NCI-H1092 (cell line): ENCODE measurements at regions not wholly inside any gene's neighbourhood (a gene's known extent, or its start where the extent isn't known, plus 50 kb on each side); places are given as distances from the start of the nearest gene placed in this dataset.
"Not testable (repeated sequence)": the region's sequence is repeated elsewhere in the genome, so short reads cannot be mapped to it uniquely, and the experiment has no call there.

ENCODE experiments used
- DNase-seq: peaks from one replicate; lab custom pipeline; 2025; lab: John Stamatoyannopoulos, UW

- no peak for DNase-seq
These were observed 258.5 kb upstream of the ADGRL2 start for GRCh38 chr1:81542196-81542595.

- no peak for DNase-seq
These were observed 260.5 kb upstream of the ADGRL2 start for GRCh38 chr1:81540216-81540615.

- no peak for DNase-seq
These were observed 271.7 kb upstream of the ADGRL2 start for GRCh38 chr1:81529014-81529413.

DNA sequence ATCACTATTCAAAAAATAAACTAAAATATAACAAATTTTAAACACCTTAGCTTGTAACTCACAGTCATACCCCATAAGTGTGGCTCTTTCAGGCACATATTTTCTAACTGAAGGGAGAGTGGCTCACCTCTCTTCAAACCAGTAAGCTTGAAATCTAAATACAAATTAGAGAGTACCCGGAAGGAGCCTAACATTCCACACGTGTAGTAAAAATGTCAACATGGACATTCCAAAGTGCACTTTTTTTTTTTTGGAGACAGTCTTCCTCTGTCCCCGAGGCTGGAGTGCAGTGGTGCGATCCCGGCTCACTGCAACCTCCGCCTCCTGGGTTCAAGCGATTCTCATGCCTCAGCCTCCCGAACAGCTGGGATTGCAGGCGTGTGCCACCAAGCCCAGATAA, 275.6 kb upstream of the ADGRL2 start:
- DNase-seq = no peak

- DNase-seq = no peak
These were observed 280.7 kb upstream of the ADGRL2 start for GRCh38 chr1:81519987-81520386.

GRCh38 chr1:81517987-81518386, 282.7 kb upstream of the ADGRL2 start:
- DNase-seq = no peak

DNA sequence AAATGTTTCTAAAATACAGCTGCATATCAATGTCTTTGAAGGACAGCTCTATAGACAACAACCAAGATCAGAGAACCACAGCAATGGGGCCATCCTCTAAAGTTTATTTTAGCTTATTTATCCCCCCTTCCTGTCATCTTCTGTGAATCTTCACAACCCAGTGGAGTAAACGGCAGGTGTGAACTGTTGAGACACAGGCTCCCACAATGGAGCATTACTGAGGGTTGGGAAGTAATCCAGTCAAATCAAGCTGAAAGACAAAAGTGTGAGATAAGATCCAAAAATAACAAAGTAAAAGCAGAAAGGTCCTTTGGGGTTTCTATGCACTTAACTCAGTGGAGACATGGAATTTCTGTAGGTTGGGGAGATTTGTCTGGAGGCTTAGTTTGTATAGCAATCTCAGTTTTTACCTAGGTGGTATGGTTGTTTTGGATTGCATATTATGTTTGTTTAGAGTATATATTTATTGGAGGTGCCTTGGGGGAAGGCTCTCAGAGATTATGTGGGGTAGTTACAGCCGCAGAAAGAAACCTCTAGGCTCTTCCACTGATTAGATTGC, 286.9 kb upstream of the ADGRL2 start:
- no peak for DNase-seq

DNA sequence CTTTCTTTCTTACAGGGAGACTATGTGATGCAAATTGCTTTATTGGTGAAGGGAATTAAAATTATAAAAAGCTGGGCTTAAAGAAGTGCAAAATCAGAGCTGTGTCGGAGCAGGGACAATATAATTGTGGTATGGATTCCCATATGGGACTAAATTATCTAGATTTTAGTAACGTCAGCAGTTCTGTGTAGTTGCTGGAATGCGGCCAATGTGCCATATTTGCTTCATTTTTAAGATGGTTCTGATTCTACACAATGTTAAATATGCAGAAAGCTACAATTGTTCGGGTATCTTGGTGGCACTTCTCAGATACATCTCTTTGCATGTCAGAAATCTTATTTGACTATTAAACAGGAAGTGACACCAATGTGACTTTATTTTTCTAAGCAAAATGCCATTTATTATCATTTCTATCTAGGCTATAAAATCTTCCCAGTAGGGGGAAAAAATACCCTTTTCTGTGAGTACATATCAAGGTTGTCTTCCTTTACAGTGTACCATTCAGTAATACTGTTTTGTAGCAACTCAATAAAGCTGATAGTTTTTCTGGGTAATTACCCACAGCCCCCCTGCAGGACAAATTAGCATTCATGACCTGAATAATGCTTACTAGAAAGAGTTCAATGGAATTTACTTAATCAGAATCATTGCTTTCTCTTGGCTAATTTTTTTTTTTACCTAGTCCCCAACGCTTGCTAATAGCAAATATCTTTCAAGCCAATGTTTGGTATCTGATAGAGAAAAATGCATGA, 288.3 kb upstream of the ADGRL2 start:
- DNase-seq = no peak

DNA sequence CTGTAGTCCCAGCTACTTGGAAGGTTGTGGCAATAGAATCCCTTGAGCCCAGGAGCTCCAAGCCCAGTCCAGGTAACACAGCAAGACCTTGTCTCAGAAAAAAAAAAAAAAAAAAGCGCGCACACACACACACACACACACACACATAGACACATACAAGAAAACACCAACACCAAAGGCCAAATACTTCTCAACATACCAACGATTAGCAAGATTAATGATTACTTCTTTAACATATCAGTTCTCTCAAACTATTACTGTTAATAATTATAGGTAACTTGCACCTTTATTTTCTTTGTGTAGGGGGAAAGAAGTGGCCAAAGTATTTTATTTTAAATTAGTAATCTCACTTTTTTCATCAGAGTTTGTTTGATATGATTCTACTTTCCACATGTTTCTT, 289.5 kb upstream of the ADGRL2 start:
- DNase-seq = no peak

- DNase-seq = no peak
These were observed 290.0 kb upstream of the ADGRL2 start for GRCh38 chr1:81510701-81511100.

- DNase-seq = no peak
These were observed 291.1 kb upstream of the ADGRL2 start for GRCh38 chr1:81509594-81509993.

DNA sequence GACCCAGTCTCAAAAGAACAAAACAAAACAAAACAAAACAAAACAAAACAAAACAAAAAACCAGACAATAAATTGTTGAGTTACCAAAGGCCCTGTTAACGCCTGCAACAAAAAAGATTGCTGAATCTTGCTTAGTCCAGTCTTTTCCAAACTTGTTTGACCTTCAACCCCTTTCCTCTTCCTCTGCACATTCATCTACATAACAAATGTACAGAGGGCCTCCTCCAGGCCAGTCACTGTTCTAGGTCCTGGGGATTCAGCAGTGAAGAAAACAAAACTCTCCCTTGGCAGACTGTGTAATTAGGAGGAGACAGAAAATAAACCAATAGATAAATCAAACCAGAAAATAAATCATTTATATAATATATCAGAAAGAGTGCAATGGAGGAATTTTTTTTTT, 294.0 kb upstream of the ADGRL2 start:
- DNase-seq = no peak

DNA sequence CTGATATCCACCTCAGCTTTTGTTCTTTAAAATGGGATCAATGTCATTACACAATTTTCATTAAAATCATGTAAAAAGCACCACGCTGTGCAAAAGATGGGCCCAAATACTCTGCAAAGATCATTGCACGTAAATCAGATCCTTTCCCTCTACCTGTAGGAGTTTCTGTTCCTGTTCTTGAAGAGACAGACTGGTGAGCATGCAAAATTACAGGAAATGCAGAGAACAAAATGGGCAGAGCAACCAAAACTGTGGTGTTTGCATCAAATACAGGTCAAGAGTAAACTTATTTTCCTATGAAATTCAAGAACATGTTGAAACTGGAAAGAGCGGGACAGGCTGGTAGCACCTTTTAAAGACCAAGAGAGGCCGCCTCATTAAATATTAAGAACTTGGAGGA, 294.9 kb upstream of the ADGRL2 start:
- no peak for DNase-seq

DNA sequence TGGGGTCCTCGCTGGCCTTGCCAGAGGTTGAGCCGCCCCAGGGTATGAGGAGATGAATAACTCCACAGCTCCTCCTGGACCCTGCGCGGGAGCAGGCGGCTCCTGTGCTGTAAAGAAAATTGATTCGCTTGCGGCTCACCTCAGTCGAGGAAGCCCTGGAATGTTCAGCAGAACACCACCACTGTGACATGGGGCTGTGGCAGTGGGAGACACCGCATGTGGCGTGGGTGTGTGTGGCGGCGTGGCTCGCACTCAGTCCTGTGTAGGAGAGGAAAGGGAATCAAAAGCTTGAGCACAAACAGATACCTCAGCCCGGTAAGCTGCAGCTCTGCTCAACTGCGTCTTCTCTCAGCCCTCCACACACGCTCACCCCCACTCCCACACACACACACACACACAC, 295.9 kb upstream of the ADGRL2 start:
- DNase-seq = not testable (repeated sequence)

DNA sequence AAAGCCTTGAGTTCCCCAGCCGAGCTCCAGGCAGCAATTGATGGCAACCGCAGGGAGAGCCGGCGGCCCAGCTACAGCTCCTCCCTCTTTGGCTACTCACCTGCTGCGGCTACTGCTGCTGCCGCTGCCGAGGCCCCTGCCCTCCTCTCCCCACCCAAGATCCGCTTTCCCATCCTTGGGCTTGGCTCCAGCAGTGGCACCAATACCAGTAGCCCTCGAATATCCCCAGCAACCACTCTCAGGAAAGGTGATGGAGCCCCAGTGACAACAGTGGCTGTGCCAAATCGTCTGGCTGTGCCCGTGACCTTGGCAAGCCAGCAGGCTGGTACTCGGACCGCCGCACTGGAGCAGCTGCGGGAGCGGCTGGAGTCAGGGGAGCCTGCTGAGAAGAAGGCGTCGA, 298.0 kb upstream of the ADGRL2 start:
- not testable (repeated sequence) for DNase-seq

DNA sequence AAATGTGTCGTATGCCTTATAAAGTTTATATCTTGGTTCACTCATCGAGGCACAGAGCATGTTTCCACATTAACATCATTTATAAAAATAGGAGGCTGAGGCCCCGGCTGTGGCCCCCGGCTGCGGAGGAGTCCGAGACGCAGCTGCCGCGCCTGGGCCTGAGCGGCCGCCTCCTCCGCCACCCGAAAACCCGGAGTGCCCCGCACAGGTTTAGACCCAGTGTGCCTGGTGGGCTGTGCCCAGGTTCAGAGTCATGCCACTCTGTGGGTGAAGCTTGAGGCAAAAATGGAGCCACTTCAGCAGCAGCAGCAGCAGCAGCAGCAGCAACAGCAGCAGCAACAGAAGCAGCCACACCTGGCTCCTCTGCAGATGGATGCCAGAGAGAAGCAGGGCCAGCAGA, 299.2 kb upstream of the ADGRL2 start:
- DNase-seq = not testable (repeated sequence)

- no peak for DNase-seq
These were observed 301.2 kb upstream of the ADGRL2 start for GRCh38 chr1:81499487-81499886.

DNA sequence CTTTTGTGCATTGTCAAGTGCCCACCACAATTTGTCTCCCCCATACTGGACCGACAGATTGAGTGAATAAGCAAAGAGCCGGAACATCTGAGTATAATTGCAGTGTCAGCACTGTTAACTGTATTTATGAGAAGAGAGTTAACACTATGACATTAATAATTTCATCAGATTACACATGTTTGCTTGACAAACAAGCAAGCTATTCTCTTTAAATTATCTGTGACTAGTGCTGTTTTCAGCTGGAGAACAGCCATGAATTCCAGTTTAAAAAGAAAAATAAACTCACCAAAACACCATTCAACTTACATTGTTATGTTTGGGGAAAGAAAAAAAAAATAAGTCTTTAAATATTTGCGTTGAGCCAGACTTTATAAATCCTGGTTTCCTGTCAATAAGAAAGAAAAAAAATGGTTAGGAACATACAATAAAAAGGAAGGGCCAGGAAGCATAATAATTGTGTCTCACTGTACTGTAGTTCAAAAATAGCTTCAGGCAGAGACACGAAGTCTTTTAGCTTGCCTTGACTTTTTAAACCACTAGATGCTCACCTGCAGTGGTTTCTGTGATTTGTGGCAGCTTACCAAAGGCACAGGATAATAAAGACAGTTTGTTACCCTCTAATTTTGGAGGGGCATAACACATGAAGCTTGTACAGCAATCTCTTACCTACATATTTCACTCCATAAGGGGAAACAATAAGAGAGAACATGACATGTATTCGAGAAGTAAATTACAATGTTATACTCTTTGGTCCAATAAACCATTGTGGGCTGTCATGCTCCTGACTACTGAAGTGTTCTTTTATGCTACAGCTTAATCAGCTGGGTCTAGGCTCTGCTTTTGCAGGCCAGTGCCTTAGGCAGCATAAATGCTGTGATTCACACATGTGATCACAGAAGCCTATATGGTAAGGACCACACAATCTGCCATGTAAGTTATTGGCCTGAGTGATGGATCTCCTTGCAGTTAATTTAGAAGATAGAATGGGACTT, 302.0 kb upstream of the ADGRL2 start:
- DNase-seq = no peak

GRCh38 chr1:81496349-81496748, 304.4 kb upstream of the ADGRL2 start:
- no peak for DNase-seq

DNA sequence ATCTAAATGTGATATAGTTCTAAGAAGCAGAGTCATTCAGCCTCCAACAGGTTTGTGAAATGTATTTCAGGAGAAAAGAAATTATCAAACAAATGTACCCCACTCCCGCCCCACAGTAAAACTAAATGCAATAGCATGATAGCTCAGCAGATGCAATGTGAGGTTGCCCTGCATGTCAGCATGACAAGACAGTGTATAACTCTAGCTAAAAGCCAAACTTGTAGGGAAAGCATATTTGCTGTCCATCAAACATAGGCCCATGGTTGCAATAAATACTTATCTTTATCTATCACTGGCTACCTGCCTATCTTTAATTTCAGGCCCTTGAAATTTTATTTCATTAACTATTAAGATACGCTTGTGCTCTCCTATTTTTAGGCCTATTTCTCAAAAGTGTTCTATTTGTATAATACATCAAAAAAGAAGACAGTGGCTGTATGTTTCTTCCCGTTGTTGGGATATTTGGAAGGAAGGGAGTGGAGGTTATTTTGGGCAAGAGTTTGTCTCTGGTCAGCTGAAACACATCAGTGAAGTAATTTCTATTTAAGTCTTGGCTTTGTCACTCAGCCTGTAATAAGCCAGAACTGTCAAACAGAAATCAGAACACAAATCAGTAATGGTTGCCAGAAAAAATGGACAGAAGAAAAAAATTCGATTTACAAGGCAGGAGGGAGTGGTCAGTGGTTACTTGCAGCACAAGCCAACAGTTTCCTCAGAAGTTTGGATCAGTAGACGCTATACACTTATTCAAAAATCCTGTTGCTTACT, 307.4 kb upstream of the ADGRL2 start:
- no peak for DNase-seq

DNA sequence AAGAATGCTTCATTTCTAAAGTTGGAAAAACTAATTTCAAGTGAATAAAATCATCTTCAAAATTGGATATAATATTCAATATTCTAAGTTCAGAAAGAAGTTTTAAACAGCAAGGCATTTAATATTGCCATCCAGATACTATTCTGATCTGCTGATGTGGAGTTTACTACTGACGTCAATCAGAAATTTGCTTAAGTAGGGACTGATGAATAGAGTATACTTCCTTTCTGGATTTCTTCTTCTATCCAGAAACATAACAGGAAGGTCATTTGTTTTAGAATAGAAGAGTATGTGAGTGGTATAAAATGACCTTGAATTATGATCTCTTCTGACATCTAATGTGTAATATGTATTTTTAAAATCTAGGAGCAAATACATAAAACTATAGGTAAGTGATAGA, 308.1 kb upstream of the ADGRL2 start:
- no peak for DNase-seq

DNA sequence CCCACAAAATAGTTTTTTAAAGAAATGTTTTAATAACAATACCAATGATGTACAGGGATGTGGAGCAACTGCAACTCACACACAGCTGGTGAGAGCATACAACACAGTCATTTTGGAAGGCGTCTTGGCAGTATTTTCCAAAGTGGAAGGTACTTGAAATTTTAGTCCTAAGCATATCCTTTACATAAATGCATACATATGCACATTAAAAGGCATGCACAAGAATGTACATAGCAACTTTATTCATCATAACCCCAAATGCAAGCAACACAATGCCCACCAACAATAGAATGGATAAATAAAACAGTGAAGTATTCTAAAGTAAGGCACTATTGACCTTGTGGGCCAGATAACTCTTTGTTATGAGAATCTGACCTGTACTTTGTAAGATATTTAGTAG, 310.1 kb upstream of the ADGRL2 start:
- no peak for DNase-seq
